Left ventricle myocardium inferior (tissue), 1 donor: ENCODE measurements at regions not wholly inside any gene's neighbourhood (a gene's known extent, or its start where the extent isn't known, plus 50 kb on each side); places are given as distances from the start of the nearest gene placed in this dataset.

Experiments used
- DNase-seq: peaks from one replicate; pipeline ENCODE4 v3.0.0-alpha.2; 2020
- H3K27ac ChIP-seq: fragments of 200-600 bp; replicated peaks from 2 replicates; pipeline ENCODE4 v1.8.0; 2021
- H3K27me3 ChIP-seq: fragments of 200-600 bp; 2 replicates; pipeline ENCODE4 v1.8.0; 2021; ENCODE audit warnings: low read depth
- H3K36me3 ChIP-seq: fragments of 200-600 bp; 2 replicates; pipeline ENCODE4 v1.8.0; 2021
- H3K4me1 ChIP-seq: fragments of 200-600 bp; 2 replicates; pipeline ENCODE4 v1.8.0; 2021
- H3K4me3 ChIP-seq: fragments of 200-600 bp; 2 replicates; pipeline ENCODE4 v1.8.0; 2021; ENCODE audit warnings: mild to moderate bottlenecking, moderate library complexity
- H3K9me3 ChIP-seq: fragments of 200-600 bp; replicated peaks from 2 replicates; pipeline ENCODE4 v1.8.0; 2021
- intact Hi-C: fragments of 100-400 bp; cut with micrococcal nuclease; formaldehyde crosslinking; loops from one replicate; pipeline ENCODE4 v1.11.0; 2022
- TF ChIP-seq, protein P1 (sequence below): fragments of 200-600 bp; IDR thresholded peaks from 2 replicates; pipeline ENCODE4 v1.8.0; 2021; ENCODE audit warnings: antibody characterized with exemption, mild to moderate bottlenecking, borderline replicate concordance
- donor health status: DM: no; HTN: yes; CAD: no; lungs with severe emphysema.

DNA sequence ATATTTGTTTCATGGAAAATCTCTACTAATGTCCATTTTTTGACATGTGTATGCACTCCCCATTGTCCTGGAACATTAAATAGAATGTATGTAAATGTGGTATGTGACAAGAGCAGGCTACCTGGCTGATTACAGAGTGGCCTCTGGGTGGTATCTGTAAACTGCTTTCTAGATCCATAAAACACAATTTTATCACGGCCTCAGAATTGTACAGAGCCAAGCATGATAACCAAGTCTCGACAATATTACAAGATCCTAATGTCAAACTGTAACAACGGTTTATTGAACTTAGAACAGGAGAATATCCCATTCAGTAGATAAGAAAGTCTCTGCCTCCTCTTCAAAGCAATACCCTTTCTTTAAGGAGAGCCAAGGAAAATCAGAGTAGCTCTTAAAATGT is 212.4 kb downstream of the PCDH7 start:
- intact Hi-C loops, result no loop called here
- Histone ChIP-seq H3K4me3 (no peak overlapping the region), H3K9me3 (no peaks in the 10 kb centered on the region), H3K27ac (no peak overlapping the region), H3K4me1 (no peaks in the 10 kb centered on the region), H3K36me3 (no peaks in the 10 kb centered on the region), H3K27me3 (no peaks in the 10 kb centered on the region)
- no peak for DNase-seq
- TF ChIP-seq, protein P1, sequence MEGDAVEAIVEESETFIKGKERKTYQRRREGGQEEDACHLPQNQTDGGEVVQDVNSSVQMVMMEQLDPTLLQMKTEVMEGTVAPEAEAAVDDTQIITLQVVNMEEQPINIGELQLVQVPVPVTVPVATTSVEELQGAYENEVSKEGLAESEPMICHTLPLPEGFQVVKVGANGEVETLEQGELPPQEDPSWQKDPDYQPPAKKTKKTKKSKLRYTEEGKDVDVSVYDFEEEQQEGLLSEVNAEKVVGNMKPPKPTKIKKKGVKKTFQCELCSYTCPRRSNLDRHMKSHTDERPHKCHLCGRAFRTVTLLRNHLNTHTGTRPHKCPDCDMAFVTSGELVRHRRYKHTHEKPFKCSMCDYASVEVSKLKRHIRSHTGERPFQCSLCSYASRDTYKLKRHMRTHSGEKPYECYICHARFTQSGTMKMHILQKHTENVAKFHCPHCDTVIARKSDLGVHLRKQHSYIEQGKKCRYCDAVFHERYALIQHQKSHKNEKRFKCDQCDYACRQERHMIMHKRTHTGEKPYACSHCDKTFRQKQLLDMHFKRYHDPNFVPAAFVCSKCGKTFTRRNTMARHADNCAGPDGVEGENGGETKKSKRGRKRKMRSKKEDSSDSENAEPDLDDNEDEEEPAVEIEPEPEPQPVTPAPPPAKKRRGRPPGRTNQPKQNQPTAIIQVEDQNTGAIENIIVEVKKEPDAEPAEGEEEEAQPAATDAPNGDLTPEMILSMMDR, result no peak

DNA sequence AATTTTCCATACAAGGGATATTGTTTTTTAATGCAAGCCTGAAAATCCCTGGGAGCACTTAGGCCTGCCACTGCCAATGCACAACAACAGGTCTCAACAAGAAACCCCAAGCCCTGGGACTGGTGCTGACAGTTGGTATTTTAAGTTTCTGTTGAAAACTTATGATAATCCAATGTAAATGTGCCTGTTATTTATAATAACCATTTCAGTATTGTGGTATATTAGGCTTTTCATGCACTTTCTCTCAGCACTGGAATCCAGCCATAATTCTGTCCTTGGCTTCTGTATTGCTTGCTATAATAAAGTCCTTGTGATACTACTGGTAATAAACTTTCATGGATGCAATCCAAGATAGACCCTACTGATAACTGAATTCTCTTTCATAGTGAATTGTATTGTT is 218.9 kb downstream of the PCDH7 start:
- DNase-seq, result no peak
- Histone ChIP-seq H3K27ac (no peak overlapping the region), H3K36me3 (no peaks in the 10 kb centered on the region), H3K4me1 (peaks cover 15% of the 10 kb centered on the region), H3K4me3 (no peak overlapping the region), H3K9me3 (no peaks in the 10 kb centered on the region), H3K27me3 (no peaks in the 10 kb centered on the region)
- intact Hi-C loops, result no loop called here
- TF ChIP-seq, protein P1, result no peak

DNA sequence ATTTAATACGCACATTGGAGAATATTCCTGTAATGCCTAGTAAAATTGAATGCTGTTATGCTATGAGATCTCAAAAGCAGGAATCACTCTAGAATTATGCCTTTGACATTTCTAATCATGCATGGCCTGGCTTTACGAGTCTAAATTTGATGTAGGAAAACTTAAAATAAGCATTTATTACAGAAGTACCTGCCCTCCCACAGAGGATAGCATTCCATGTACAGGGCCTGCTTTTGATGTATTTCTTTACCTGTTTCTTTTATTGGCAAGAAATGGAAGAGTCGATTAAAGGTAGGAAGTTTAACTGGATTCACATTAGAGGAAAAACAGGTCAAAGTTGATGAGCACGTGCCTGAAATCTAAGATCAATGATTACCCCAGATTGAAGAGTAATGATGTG is 219.5 kb downstream of the PCDH7 start:
- H3K9me3 ChIP-seq, result no peaks in the 10 kb centered on the region
- intact Hi-C loops, result no loop called here

DNA sequence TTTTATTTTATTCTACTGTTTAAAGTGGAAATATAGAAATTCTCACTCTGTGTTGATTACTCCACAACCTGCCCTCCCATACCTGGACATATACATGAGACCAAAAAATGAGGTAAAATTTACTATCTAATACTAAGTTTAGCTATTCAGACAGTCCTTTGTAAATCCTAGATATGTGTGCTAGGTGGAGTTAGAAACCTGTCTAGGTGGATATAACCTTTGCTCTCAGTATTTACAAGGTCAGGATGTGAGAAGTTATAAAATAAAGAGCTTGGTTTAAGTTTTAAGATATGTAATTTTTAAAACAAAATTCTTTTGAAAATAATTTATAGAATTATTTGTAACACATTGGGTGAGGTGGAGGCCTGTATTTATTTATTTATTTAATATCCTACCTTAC is 221.5 kb downstream of the PCDH7 start:
- intact Hi-C loops, result no loop called here
- H3K27me3 ChIP-seq, result no peaks in the 10 kb centered on the region
- no peaks in the 10 kb centered on the region for H3K9me3 ChIP-seq
- peaks cover 24% of the 10 kb centered on the region for H3K4me1 ChIP-seq
- no peak for DNase-seq
- H3K4me3 ChIP-seq, result no peak overlapping the region
- TF ChIP-seq, protein P1, result no peak
- no peak overlapping the region for H3K27ac ChIP-seq
- no peaks in the 10 kb centered on the region for H3K36me3 ChIP-seq

More for the DNA sequence above, 219.5 kb downstream of the PCDH7 start:
- Histone ChIP-seq H3K27ac (no peak overlapping the region), H3K36me3 (no peaks in the 10 kb centered on the region), H3K27me3 (no peaks in the 10 kb centered on the region), H3K4me1 (peaks cover 15% of the 10 kb centered on the region), H3K4me3 (no peak overlapping the region)
- TF ChIP-seq, protein P1, result no peak
- no peak for DNase-seq

DNA sequence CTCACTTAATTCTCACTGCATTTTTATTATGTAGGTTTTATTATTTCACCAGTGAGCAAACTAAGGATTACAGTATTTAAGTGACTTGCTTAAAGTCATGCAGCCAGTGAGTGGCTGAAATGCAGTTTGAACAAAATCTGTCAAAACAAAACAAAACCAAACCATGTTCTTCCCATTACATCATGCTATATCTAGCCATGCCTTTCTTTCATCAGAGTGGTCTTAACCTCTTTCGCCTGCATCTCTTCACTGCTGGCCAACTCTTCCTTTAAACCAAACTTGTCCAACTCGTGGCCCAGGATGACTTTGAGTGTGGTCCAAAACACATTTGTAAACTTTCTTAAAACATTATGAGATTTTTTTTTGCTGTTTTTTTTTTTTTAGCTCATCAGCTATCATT is 223.2 kb downstream of the PCDH7 start:
- Histone ChIP-seq H3K9me3 (no peaks in the 10 kb centered on the region), H3K27me3 (no peaks in the 10 kb centered on the region), H3K4me3 (no peak overlapping the region), H3K27ac (no peak overlapping the region), H3K36me3 (no peaks in the 10 kb centered on the region), H3K4me1 (peaks cover 24% of the 10 kb centered on the region)
- DNase-seq, result no peak
- TF ChIP-seq, protein P1, result no peak
- intact Hi-C loops, result no loop called here

DNA sequence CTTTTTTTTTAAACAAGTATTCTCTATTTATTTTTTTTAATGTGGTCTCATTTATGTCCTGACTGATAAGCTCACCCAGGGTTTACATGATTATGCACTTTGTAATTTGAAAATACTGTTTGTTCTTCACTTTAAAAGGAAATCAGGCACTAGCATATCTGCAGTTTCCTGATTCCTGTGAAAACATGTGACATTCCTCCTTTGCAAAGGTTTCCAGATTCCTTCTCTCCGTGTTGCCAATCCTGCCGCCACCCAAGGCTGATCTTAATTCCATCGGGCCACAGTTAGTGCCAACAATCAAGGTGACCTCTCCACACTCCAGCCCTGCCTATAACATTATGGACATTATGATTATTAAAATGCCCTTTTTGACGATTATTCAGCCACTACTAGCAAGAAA is 225.4 kb downstream of the PCDH7 start:
- H3K27ac ChIP-seq, result no peak overlapping the region
- TF ChIP-seq, protein P1, result no peak
- no peaks in the 10 kb centered on the region for H3K36me3 ChIP-seq
- intact Hi-C loops, result no loop called here
- no peak overlapping the region for H3K4me3 ChIP-seq
- DNase-seq, result no peak
- H3K4me1 ChIP-seq, result peaks cover 13% of the 10 kb centered on the region
- H3K9me3 ChIP-seq, result no peaks in the 10 kb centered on the region
- H3K27me3 ChIP-seq, result no peaks in the 10 kb centered on the region
